Left ventricle myocardium inferior (tissue), 1 donor: ENCODE measurements at regions not wholly inside any gene's neighbourhood (a gene's known extent, or its start where the extent isn't known, plus 50 kb on each side); places are given as distances from the start of the nearest gene placed in this dataset.

Experiments used
- DNase-seq: peaks from one replicate; pipeline ENCODE4 v3.0.0-alpha.2; 2020
- H3K27ac ChIP-seq: fragments of 200-600 bp; replicated peaks from 2 replicates; pipeline ENCODE4 v1.8.0; 2021
- H3K27me3 ChIP-seq: fragments of 200-600 bp; 2 replicates; pipeline ENCODE4 v1.8.0; 2021; ENCODE audit warnings: low read depth
- H3K36me3 ChIP-seq: fragments of 200-600 bp; 2 replicates; pipeline ENCODE4 v1.8.0; 2021
- H3K4me1 ChIP-seq: fragments of 200-600 bp; 2 replicates; pipeline ENCODE4 v1.8.0; 2021
- H3K4me3 ChIP-seq: fragments of 200-600 bp; 2 replicates; pipeline ENCODE4 v1.8.0; 2021; ENCODE audit warnings: mild to moderate bottlenecking, moderate library complexity
- H3K9me3 ChIP-seq: fragments of 200-600 bp; replicated peaks from 2 replicates; pipeline ENCODE4 v1.8.0; 2021
- CTCF ChIP-seq: fragments of 200-600 bp; IDR thresholded peaks from 2 replicates; pipeline ENCODE4 v1.8.0; 2021; ENCODE audit warnings: antibody characterized with exemption, mild to moderate bottlenecking, borderline replicate concordance
- intact Hi-C: fragments of 100-400 bp; cut with micrococcal nuclease; formaldehyde crosslinking; loops from one replicate; pipeline ENCODE4 v1.11.0; 2022
- donor health status: DM: no; HTN: yes; CAD: no; lungs with severe emphysema.

- intact Hi-C loops, result no loop called here
- no peak overlapping the region for H3K4me3 ChIP-seq
Measured at GRCh38 chr5:51208296-51208695, 175.0 kb upstream of the ISL1 start.

GRCh38 chr5:51214746-51215145 is 168.5 kb upstream of the ISL1 start:
- no peak for TF ChIP-seq CTCF
- Histone ChIP-seq H3K4me1 (no peaks in the 10 kb centered on the region), H3K27ac (no peak overlapping the region), H3K27me3 (no peaks in the 10 kb centered on the region), H3K9me3 (no peaks in the 10 kb centered on the region), H3K36me3 (no peaks in the 10 kb centered on the region), H3K4me3 (no peak overlapping the region)
- no peak for DNase-seq
- intact Hi-C loops, result no loop called here

More at GRCh38 chr5:51208296-51208695, 175.0 kb upstream of the ISL1 start:
- Histone ChIP-seq H3K27ac (no peak overlapping the region), H3K36me3 (no peaks in the 10 kb centered on the region), H3K4me1 (no peaks in the 10 kb centered on the region), H3K27me3 (no peaks in the 10 kb centered on the region), H3K9me3 (no peaks in the 10 kb centered on the region)
- no peak for DNase-seq
- no peak for TF ChIP-seq CTCF

- H3K36me3 ChIP-seq, result no peaks in the 10 kb centered on the region
- peaks cover 16% of the 10 kb centered on the region for H3K9me3 ChIP-seq
- DNase-seq, result no peak
- no peak overlapping the region for H3K4me3 ChIP-seq
- intact Hi-C loops, result no loop called here
- H3K27ac ChIP-seq, result no peak overlapping the region
- H3K27me3 ChIP-seq, result no peaks in the 10 kb centered on the region
- TF ChIP-seq CTCF, result no peak
- peaks cover 5% of the 10 kb centered on the region for H3K4me1 ChIP-seq
Measured at GRCh38 chr5:51225789-51226742, 157.2 kb upstream of the ISL1 start.

GRCh38 chr5:51227963-51228470 is 155.2 kb upstream of the ISL1 start:
- H3K4me1 ChIP-seq, result peaks cover 5% of the 10 kb centered on the region
- H3K27me3 ChIP-seq, result no peaks in the 10 kb centered on the region
- no peaks in the 10 kb centered on the region for H3K36me3 ChIP-seq
- DNase-seq, result no peak
- no peak overlapping the region for H3K4me3 ChIP-seq
- H3K9me3 ChIP-seq, result peaks cover 21% of the 10 kb centered on the region
- intact Hi-C loops, result no loop called here
- no peak for TF ChIP-seq CTCF
- no peak overlapping the region for H3K27ac ChIP-seq

- H3K27ac ChIP-seq, result no peak overlapping the region
- no peak for DNase-seq
- H3K4me1 ChIP-seq, result peaks cover 5% of the 10 kb centered on the region
- intact Hi-C loops, result no loop called here
- H3K4me3 ChIP-seq, result no peak overlapping the region
- peaks cover 21% of the 10 kb centered on the region for H3K9me3 ChIP-seq
- H3K27me3 ChIP-seq, result no peaks in the 10 kb centered on the region
- no peak for TF ChIP-seq CTCF
- H3K36me3 ChIP-seq, result no peaks in the 10 kb centered on the region
Measured at GRCh38 chr5:51230336-51230735, 152.9 kb upstream of the ISL1 start.
